ENCODE measurements at regions not wholly inside any gene's neighbourhood (a gene's known extent, or its start where the extent isn't known, plus 50 kb on each side); places are given as distances from the start of the nearest gene placed in this dataset.
"Not testable (repeated sequence)": the region's sequence is repeated elsewhere in the genome, so short reads cannot be mapped to it uniquely, and the experiment has no call there.

DNA sequence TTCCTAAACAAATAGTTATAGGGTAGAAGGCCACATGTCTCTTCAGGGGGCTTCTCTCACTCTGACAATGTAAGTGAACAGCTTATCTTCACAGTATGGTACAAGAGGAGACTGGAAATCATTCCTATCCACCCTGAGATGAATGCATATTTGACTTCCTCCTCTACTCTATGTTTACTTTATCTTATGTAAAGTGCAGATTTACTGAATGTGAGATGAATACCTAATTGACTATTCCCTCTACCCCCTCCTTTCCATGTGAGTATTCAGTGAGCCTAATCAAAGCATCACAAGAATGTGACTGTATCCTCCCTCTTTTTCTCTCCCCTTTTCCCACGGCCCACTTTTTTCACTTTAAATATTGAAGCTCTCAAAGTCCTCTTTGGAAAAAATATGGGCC is 132.5 kb downstream of the BACH1 start:
- ATAC-seq (ENCODE audit: low read depth) (no peak), DNase-seq (ENCODE audit: low spot score) (no peak)
- Histone ChIP-seq H3K9me3 (ENCODE audit: severe bottlenecking) (no peaks in the 10 kb centered on the region), H3K27ac (ENCODE audit: poor library complexity, severe bottlenecking) (no peak overlapping the region), H3K4me3 (ENCODE audit: severe bottlenecking) (no peak overlapping the region), H3K27me3 (ENCODE audit: insufficient read depth, poor library complexity, severe bottlenecking) (no peaks in the 10 kb centered on the region), H3K36me3 (ENCODE audit: low read depth) (no peaks in the 10 kb centered on the region), H3K4me1 (ENCODE audit: insufficient read depth, poor library complexity, severe bottlenecking) (no peaks in the 10 kb centered on the region)
- TF ChIP-seq, protein P1, sequence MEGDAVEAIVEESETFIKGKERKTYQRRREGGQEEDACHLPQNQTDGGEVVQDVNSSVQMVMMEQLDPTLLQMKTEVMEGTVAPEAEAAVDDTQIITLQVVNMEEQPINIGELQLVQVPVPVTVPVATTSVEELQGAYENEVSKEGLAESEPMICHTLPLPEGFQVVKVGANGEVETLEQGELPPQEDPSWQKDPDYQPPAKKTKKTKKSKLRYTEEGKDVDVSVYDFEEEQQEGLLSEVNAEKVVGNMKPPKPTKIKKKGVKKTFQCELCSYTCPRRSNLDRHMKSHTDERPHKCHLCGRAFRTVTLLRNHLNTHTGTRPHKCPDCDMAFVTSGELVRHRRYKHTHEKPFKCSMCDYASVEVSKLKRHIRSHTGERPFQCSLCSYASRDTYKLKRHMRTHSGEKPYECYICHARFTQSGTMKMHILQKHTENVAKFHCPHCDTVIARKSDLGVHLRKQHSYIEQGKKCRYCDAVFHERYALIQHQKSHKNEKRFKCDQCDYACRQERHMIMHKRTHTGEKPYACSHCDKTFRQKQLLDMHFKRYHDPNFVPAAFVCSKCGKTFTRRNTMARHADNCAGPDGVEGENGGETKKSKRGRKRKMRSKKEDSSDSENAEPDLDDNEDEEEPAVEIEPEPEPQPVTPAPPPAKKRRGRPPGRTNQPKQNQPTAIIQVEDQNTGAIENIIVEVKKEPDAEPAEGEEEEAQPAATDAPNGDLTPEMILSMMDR (IDR thresholded peaks at IDR 0.05; ENCODE audit: poor library complexity, severe bottlenecking) = no peak

DNA sequence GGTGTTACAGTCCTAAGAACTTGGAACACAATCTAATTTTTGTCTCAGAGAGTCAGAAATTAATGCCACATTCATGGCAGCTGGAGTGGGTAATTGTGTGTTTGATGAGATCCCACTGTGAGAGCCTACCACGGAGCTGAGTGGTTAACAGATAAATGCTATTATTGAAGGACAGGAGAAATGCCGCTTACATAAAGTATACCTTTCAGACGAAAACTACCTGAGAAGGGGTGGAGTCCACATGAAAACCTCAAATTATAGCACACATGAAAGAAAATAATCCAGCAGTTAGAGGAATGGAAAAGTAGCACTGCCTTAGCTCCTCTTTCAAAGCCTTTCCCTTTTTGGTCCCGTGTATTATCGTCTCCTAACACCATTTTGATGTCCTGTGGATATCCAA is 133.0 kb downstream of the BACH1 start:
- no peak overlapping the region for H3K27ac ChIP-seq (ENCODE audit: poor library complexity, severe bottlenecking)
- H3K9me3 ChIP-seq (ENCODE audit: severe bottlenecking) = no peaks in the 10 kb centered on the region
- H3K4me3 ChIP-seq (ENCODE audit: severe bottlenecking) = no peak overlapping the region
- H3K36me3 ChIP-seq (ENCODE audit: low read depth) = no peaks in the 10 kb centered on the region
- TF ChIP-seq, protein P1 (IDR thresholded peaks at IDR 0.05; ENCODE audit: poor library complexity, severe bottlenecking) = no peak
- DNase-seq (ENCODE audit: low spot score) (no peak), ATAC-seq (ENCODE audit: low read depth) (no peak)
- no peaks in the 10 kb centered on the region for H3K4me1 ChIP-seq (ENCODE audit: insufficient read depth, poor library complexity, severe bottlenecking)
- no peaks in the 10 kb centered on the region for H3K27me3 ChIP-seq (ENCODE audit: insufficient read depth, poor library complexity, severe bottlenecking)

DNA sequence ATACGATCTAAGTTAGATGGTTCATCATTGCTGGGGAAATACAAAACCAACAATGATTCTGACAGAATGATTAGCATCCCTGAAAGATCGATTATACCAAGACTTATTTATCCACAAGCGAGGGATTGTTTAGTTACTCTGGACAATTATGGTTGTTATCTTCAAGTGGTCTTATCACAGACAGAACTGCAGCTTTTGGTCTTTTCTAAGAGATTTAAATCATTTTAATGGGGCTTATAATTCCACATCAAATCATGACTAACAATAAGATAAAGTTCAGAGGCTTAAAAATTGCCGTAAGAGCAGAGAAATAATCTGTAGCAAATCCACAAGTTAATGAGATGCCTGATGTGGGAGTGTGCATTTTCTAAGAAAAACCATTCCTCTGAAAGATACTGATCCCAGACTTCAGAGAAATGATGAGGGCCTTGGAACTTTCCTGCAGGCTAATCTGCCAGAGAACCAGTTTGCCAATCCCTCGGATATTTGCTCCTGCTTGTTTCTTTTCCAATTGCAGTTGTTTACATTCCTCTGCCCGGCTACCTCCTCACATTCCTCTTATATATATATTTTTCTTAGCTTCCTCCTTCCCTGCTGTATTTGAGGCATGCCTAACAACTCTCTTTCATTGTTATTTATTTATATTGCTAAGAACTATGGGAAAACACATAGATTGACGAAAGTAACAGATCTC is 134.8 kb downstream of the BACH1 start:
- Histone ChIP-seq H3K27me3 (ENCODE audit: insufficient read depth, poor library complexity, severe bottlenecking) (no peaks in the 10 kb centered on the region), H3K4me1 (ENCODE audit: insufficient read depth, poor library complexity, severe bottlenecking) (no peaks in the 10 kb centered on the region), H3K9me3 (ENCODE audit: severe bottlenecking) (no peaks in the 10 kb centered on the region), H3K36me3 (ENCODE audit: low read depth) (no peaks in the 10 kb centered on the region), H3K27ac (ENCODE audit: poor library complexity, severe bottlenecking) (no peak overlapping the region), H3K4me3 (ENCODE audit: severe bottlenecking) (no peak overlapping the region)
- TF ChIP-seq, protein P1 (IDR thresholded peaks at IDR 0.05; ENCODE audit: poor library complexity, severe bottlenecking) = no peak
- DNase-seq (ENCODE audit: low spot score) (no peak), ATAC-seq (ENCODE audit: low read depth) (no peak)

DNA sequence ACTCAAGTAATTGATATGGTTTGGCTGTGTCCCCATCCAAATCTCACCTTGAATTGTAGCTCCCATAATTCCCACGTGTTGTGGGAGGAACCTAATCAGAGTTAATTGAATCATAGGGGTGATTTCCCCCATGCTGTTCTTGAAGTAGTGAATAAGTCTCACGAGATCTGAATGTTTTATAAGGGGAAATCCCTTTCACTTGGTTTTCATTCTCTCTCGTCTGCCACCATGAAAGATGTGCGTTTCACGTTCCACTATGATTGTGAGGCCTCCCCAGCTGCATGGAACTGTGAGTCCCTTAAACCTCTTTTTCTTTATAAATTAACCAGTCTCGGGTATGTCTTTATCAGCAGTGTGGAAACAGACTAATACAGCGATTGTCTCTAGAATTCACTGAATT is 135.4 kb downstream of the BACH1 start:
- no peaks in the 10 kb centered on the region for H3K27me3 ChIP-seq (ENCODE audit: insufficient read depth, poor library complexity, severe bottlenecking)
- DNase-seq (ENCODE audit: low spot score) (no peak), ATAC-seq (ENCODE audit: low read depth) (no peak)

GRCh38 chr21:29434982-29435381 is 136.3 kb downstream of the BACH1 start:
- not testable (repeated sequence) for H3K4me3 ChIP-seq (ENCODE audit: severe bottlenecking); H3K4me1 ChIP-seq (ENCODE audit: insufficient read depth, poor library complexity, severe bottlenecking); H3K27ac ChIP-seq (ENCODE audit: poor library complexity, severe bottlenecking); H3K9me3 ChIP-seq (ENCODE audit: severe bottlenecking); DNase-seq (ENCODE audit: low spot score); ATAC-seq (ENCODE audit: low read depth); H3K27me3 ChIP-seq (ENCODE audit: insufficient read depth, poor library complexity, severe bottlenecking); H3K36me3 ChIP-seq (ENCODE audit: low read depth)

More for the DNA sequence above, 135.4 kb downstream of the BACH1 start:
- Histone ChIP-seq H3K9me3 (ENCODE audit: severe bottlenecking) (no peaks in the 10 kb centered on the region), H3K4me3 (ENCODE audit: severe bottlenecking) (no peak overlapping the region), H3K4me1 (ENCODE audit: insufficient read depth, poor library complexity, severe bottlenecking) (no peaks in the 10 kb centered on the region), H3K27ac (ENCODE audit: poor library complexity, severe bottlenecking) (no peak overlapping the region), H3K36me3 (ENCODE audit: low read depth) (no peaks in the 10 kb centered on the region)
- TF ChIP-seq, protein P1 (IDR thresholded peaks at IDR 0.05; ENCODE audit: poor library complexity, severe bottlenecking) = no peak

Data from RWPE2 (cell line).